ENCODE measurements at regions not wholly inside any gene's neighbourhood (a gene's known extent, or its start where the extent isn't known, plus 50 kb on each side); places are given as distances from the start of the nearest gene placed in this dataset.
"Not testable (repeated sequence)": the region's sequence is repeated elsewhere in the genome, so short reads cannot be mapped to it uniquely, and the experiment has no call there.

DNA sequence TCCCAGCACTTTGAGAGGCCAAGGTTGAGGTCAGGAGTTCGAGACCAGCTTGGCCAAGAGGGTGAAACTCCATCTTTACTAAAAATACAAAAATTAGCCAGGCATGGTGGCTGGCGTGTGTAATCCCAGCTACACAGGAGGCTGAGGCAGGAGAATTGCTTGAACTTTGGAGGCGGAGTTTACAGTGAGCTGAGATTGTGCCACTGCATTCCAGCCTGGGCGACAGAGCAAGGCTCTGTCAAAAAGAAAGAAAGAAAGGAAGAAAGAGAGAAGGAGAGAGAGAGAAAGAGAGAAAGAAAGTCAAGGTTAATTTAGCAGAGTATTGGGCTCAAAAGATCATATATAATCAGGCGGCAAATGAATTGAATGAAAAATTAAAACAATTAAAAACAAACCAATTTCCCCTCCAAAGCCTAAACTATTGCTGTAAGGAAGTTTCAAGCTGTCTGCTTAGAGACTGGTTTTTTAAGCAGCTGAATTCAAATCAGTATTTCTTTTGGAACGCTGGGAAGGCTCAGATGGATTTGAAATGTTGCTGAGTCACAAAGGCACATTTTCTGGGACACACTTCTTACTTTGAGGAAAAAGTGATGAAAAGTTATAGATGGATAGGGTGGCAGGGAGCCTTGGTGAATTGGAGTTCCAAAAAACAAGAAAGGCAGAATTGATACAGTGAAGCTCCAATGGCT lies 81.3 kb upstream of the BHLHE40 start:
- DNase-seq (ENCODE audit: low spot score): no peak

DNA sequence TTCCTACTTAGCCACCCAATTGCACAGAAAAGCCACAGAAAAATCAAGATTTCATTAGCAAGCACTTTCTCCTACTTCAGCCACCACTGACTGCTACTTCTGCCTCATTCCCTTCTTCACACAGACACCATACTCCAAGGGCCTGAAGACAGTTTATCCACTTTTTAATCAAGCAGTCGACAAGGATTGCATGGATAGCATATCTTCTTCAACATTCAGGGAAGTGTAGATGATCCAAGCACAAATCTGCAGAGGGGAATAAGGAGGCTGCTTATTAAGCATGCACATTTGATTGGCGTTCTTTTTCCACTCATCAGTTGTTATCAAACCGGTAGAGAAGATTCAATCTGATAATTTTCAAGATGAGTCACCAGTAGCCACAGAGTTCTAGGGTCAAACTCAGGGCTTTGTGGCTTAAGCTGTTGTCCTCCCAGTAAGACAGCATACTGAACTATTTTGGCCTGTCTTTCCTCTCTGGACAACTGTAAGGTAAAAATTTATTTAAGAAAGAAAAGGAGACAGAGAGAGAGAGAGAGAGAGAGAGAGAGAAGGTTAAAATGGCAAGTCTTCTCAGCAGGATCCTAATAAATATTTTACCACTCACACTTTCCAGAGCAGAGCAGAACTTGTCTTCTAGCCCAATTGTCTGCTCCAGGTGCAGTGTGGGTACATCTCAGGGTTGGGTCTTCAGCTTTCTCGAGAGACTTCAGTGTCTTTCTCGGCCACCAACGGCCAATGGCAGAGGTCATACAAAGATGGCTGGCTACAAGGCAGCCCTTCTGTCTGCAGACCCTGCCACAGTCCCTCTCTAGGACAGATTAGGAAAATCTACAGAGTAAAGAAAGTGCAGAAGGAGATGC lies 80.6 kb upstream of the BHLHE40 start:
- DNase-seq (ENCODE audit: low spot score): no peak

DNA sequence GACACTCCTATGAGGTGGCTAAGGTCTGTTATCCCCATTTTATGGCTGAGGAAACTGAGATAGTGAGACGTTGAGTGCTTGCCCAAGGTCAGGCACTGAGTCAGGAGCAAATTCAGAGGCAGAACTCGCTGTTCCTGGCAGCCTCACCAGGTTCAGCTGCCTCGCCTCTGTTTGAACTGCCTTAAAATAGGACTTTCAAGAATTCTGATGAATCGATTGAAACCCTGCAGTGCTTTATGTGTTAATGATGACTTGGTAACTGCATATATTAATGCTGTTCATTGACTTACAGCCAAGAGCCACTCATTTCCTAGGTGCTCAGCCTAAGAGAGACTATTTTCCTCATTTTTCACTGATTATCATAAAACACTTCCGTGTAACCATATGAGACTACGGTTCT lies 79.5 kb upstream of the BHLHE40 start:
- DNase-seq (ENCODE audit: low spot score): peak; percentile 40

DNA sequence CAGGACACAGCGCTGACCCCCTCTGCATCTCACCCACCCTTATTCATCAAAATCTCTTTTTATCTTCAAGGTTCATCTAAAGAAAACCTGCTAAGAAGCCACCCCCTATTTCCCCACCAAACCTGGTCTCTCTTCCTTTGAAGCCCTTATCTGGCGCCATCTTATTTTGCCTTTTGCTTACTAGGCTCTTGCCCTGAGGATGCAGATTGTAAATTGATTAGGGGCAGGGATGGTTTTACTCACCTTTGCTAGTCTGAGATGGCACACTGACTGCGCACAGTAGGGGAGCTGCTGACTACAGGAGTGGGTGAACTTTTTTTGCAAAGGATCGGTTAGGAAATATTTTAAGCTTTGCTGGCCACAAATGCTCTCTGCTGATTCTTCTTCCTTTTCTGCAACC lies 78.9 kb upstream of the BHLHE40 start:
- DNase-seq (ENCODE audit: low spot score): no peak

DNA sequence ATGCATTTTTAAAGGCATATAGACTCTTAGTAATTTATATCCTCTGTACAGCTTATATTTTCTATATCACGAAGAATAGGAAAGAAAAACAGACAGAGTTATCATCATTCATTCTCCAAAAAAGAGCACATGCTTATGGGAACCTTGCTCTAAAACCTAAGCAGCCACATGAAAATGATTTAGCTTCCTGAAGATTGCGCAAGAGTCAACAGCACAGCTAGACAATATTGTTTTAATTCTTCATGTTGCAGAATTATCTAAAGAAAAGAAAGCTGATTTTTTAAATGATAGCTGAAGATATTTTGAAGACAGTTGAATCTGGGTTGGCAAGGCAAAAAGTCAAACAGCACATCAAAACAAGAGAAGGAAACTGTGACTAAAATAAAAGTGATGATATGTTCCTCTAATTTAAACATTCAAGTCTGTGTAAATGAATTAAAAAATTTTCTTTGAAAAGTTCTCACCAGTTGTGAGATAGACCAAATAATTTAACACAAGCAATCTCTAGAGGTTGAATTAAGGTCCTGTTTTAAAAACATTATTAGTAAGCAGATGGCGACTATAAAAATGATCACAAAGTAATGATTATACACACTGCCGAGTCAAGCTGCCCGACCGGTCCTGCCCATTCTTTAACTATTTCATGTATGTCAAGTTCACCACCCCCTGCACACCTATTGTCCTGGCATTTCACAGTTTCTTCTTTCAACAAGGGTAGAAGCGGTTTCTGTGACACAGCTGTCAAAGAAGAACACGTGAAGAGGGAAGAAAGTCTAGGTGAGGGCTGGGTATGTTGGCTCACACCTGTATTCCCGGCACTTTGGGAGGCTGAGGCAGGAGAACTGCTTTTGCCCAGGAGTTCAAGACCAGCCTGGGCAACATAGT lies 74.2 kb upstream of the BHLHE40 start:
- peak; percentile 33 for DNase-seq (ENCODE audit: low spot score)

DNA sequence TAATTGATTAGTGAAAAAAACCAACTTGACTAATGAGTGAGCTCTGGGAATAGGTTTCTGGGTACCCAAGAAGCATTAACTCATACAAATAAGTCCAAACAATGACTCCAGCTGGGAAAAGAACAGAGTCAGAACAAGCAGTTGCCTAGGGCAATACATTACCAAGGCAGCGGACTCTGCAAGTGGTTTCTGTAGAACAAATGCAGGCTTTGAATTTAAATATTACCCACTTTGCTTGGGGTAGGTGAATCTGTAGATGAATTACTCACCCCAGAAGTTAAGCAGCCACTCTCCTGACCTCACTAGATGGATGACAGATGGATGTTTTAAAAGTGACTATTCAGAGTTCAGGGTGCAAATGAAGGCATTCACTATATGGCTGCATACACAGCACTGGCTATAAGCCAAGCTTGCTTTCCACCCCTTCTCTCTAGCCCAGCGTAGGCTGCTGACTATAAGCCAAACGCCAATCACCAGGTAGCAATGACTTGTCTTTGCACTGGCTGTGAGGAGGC lies 73.1 kb upstream of the BHLHE40 start:
- no peak for DNase-seq (ENCODE audit: low spot score)

DNA sequence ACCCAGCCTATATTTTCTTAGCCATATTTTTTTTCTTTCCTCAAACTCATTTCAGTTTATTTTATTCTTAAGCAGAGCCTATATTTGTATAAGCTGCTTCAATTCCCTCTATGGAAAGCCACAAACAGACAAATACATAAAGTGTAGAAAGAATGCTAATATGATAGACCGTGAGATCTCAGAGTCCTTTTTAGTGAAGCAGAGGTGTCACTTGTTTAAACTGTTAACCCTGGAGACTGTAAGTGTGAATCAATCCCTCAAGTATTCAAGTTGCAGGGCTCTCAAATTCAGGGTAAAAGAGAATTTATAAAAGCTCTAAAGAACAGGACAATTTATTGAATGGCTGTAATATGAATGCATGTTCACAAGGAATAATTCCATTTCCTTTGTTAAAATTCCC lies 72.2 kb upstream of the BHLHE40 start:
- DNase-seq (ENCODE audit: low spot score): no peak

DNA sequence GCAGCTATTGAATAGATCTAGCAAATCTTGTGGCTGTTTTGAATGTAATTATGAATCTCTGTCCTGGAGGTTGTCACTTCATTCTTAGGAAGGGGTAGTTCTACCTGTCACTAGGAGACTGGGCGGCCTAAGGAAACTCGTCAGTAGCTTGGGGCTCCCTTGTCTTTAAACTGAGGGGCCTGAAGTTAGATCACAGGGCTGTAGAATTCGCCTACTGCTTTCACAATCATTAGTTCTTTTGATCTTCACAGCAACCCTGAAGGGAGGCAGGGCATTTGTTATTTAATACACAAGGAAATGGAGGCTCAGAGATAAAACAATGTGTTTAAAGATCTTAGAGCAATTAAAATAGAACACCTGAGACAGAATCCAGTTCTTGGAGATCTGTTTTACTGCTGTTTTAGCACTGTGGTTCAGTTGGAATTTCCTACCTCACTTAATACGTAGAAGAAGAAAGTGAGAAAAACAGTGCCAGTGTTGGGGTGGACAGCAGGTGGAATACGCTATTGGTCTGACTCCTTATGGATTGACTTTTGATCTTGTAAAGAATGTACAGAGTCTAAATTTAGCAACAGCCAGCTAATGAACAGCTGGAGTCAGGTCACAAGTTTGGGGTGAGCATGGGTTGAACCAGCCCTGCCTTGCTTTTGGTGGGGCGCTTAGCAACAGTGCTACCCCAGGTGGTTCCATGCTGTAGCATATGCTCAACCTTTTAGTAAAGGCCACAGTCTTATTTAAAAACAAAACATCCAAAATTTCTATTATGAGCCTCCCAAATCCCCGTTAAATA lies 71.4 kb upstream of the BHLHE40 start:
- DNase-seq (ENCODE audit: low spot score): no peak

DNA sequence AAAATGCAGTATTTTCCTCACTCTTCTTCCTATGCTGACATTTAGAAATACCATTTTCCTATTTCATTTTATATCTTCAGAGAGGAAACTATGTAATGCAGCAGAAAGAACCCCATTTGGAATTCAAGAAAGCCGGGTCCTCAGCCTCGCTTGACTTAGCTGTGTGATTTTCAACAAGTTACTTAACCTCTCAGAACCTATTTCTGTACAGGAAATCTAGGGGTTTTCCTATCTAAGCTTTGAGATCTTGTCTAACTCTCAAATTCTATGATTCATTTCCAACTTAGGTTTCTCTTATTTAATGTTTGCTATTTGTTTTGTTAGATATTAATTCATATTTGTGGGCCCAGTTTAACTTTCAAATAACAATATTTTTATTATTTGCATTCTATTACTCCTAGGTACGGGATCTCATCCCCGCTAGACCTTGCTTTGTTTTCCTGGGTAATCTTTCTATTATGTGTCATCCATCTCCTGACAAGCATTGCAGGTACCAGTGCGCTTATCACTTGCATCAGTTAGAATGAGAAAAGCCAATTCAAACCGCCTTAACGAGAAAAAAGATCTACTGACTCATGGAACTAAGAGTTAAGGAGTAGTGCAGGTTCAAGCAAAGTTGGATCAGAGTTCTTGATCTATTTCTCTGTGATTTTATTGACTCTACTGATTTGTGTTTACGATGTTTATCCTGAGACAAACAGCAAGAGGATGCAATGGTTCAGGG lies 70.6 kb upstream of the BHLHE40 start:
- DNase-seq (ENCODE audit: low spot score): no peak

DNA sequence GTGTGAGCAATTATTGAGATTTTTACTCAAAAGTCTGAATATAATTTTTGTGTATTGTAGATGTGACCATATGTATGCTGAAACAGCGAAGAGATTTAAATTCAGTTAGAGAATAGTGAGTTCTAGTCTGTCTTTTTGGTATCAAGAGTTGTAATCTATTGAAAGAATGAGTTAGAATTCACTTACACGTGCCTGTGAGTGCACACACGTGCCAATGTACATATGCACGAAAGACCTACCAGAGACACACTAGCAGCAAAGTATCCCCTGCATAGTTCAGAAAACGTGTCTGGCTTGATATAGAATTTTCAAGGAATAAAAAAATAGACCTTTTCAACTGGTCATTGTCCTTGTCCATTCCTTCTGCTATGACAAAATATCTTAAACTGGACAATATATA lies 64.8 kb upstream of the BHLHE40 start:
- no peak for DNase-seq (ENCODE audit: low spot score)

DNA sequence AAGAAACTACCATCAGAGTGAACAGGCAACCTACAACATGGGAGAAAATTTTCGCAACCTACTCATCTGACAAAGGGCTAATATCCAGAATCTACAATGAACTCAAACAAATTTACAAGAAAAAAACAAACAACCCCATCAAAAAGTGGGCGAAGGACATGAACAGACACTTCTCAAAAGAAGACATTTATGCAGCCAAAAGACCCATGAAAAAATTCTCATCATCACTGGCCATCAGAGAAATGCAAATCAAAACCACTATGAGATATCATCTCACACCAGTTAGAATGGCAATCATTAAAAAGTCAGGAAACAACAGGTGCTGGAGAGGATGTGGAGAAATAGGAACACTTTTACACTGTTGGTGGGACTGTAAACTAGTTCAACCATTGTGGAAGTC lies 57.6 kb upstream of the BHLHE40 start:
- DNase-seq (ENCODE audit: low spot score): not testable (repeated sequence)

DNA sequence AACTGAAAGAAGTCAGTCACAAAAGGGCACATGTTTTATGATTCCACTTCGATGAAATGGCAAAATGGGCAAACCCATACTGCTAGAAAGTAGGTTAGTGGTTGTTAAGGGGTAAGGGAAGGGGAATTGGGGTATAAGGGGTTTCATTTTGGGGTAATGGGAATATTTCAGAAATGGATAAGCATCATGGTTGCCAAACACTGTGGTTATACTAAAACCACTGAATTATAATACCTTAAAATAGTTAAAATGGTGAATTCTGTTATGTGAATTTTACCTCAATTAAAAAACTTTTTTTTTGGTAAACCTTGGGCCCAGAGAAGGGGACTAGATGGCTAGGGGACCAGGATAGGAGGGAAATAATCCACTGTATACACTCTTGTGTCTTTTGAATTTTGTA lies 52.3 kb upstream of the BHLHE40 start:
- DNase-seq (ENCODE audit: low spot score): no peak

DNA sequence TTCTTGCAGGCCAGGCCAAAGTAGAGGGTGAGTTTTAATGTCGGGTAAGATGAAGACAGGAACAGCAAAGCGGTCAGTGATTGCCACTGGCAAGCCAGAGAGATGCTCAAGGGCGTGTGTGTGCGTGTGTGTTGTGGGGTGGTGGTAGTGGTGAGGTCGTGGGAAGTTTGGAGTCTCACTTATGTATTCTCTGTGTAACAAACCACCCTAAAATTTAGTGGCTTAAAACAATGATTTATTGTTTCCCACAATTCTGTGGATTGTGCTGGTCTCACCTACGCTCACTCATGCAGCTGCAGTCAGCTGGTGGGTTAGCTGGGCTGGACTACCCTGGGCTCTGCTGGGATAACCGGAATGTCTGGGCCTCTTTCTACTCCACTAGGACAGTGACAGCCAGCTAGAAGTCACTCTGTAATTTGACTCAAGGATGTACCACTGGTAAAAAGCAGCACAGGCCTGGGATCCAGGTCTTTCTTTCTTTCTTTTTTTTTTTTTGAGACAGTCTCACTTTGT lies 50.9 kb upstream of the BHLHE40 start:
- DNase-seq (ENCODE audit: low spot score): no peak
